Ascending aorta (tissue), 2 donors: ENCODE measurements at regions not wholly inside any gene's neighbourhood (a gene's known extent, or its start where the extent isn't known, plus 50 kb on each side); places are given as distances from the start of the nearest gene placed in this dataset.

ENCODE experiments used
- DNase-seq, 2 donors: peaks; one replicate each; pipeline ENCODE4 v3.0.0-alpha.2; 2019; ENCODE audit warnings: low spot score in 2 of 2
- H3K27ac ChIP-seq, 2 donors: fragments of 200-600 bp; sonication (generic); one replicate each; pipeline ENCODE4 v1.5.1; 2016 to 2017; ENCODE audit warnings: mild to moderate bottlenecking in 1 of 2
- H3K27me3 ChIP-seq: fragments of 200-600 bp; sonication (generic); one replicate; pipeline ENCODE4 v1.5.1; 2017
- H3K36me3 ChIP-seq, 2 donors: fragments of 200-600 bp; sonication (generic); one replicate each; pipeline ENCODE4 v1.5.1; 2016
- H3K4me1 ChIP-seq, 2 donors: fragments of 200-600 bp; sonication (generic); one replicate each; pipeline ENCODE4 v1.5.1; 2016 to 2017; ENCODE audit warnings: mild to moderate bottlenecking in 1 of 2
- H3K4me3 ChIP-seq, 2 donors: fragments of 200-600 bp; sonication (generic); one replicate each; pipeline ENCODE4 v1.5.1; 2016 to 2017; ENCODE audit warnings: mild to moderate bottlenecking in 1 of 2
- H3K9me3 ChIP-seq, 2 donors: fragments of 200-600 bp; sonication (generic); one replicate each; pipeline ENCODE4 v1.5.1; 2016
- intact Hi-C: fragments of 100-400 bp; cut with DNase I; formaldehyde crosslinking; loops from one replicate; pipeline ENCODE4 v1.15.1; 2023
- TF ChIP-seq, protein P1 (sequence below), 3 experiments: fragments of 200-600 bp in 2 of 3; fragments of 450-650 bp in 1 of 3; sonication (generic) in 2 of 3; IDR thresholded peaks; one replicate each; pipeline ENCODE4 v1.5.1; 2016 to 2019; ENCODE audit warnings: antibody characterized with exemption in 3 of 3, mild to moderate bottlenecking in 1 of 3, moderate library complexity in 1 of 3

- Histone ChIP-seq H3K27me3 (no peaks in the 10 kb centered on the region), H3K4me3 (no peak overlapping the region), H3K27ac (no peak overlapping the region), H3K4me1 (no peaks in the 10 kb centered on the region), H3K9me3 (no peaks in the 10 kb centered on the region), H3K36me3 (no peaks in the 10 kb centered on the region)
- intact Hi-C loops, result no loop called here
- no peak for DNase-seq
- TF ChIP-seq, protein P1, sequence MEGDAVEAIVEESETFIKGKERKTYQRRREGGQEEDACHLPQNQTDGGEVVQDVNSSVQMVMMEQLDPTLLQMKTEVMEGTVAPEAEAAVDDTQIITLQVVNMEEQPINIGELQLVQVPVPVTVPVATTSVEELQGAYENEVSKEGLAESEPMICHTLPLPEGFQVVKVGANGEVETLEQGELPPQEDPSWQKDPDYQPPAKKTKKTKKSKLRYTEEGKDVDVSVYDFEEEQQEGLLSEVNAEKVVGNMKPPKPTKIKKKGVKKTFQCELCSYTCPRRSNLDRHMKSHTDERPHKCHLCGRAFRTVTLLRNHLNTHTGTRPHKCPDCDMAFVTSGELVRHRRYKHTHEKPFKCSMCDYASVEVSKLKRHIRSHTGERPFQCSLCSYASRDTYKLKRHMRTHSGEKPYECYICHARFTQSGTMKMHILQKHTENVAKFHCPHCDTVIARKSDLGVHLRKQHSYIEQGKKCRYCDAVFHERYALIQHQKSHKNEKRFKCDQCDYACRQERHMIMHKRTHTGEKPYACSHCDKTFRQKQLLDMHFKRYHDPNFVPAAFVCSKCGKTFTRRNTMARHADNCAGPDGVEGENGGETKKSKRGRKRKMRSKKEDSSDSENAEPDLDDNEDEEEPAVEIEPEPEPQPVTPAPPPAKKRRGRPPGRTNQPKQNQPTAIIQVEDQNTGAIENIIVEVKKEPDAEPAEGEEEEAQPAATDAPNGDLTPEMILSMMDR (IDR thresholded peaks at IDR 0.05), result no peak
Observed at GRCh38 chr17:14006249-14006942, 62.9 kb upstream of the COX10 start.

DNA sequence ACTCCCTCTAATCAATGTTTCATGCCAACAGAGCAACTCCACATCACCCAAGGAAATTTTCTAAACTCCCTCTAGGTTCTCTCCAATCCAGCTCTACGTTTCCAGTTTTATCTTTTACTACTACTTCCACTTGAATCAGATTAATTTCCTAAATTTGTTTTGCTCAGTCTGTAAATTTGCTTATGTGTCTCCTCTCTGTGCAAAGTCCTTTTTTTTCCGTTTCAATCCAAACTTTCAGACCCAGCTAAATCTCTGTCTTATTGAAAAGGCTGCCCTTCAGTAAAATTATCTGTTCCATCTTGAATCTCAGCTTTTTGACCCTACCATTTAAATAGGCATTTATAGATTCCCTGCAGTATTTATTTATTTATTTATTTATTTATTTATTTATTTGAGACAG, 61.4 kb upstream of the COX10 start:
- DNase-seq, result no peak
- intact Hi-C loops, result no loop called here

GRCh38 chr17:14011036-14011692, 58.1 kb upstream of the COX10 start:
- Histone ChIP-seq H3K27ac (no peak overlapping the region), H3K4me3 (no peak overlapping the region), H3K27me3 (no peaks in the 10 kb centered on the region), H3K36me3 (no peaks in the 10 kb centered on the region), H3K4me1 (peaks cover 0 to 10% of the 10 kb centered on the region in 2 donors), H3K9me3 (no peaks in the 10 kb centered on the region)
- DNase-seq, result no peak
- TF ChIP-seq, protein P1 (IDR thresholded peaks at IDR 0.05), result no peak
- intact Hi-C loops, result loop anchor here (5.0 to 10.0 kb wide), 2 partner anchors 44 to 54 kb away; partner anchors contain the start of gene COX10

More for the DNA sequence above, 61.4 kb upstream of the COX10 start:
- TF ChIP-seq, protein P1 (IDR thresholded peaks at IDR 0.05), result no peak
- Histone ChIP-seq H3K36me3 (no peaks in the 10 kb centered on the region), H3K27me3 (no peaks in the 10 kb centered on the region), H3K9me3 (no peaks in the 10 kb centered on the region), H3K27ac (no peak overlapping the region), H3K4me3 (no peak overlapping the region), H3K4me1 (no peaks in the 10 kb centered on the region)

DNA sequence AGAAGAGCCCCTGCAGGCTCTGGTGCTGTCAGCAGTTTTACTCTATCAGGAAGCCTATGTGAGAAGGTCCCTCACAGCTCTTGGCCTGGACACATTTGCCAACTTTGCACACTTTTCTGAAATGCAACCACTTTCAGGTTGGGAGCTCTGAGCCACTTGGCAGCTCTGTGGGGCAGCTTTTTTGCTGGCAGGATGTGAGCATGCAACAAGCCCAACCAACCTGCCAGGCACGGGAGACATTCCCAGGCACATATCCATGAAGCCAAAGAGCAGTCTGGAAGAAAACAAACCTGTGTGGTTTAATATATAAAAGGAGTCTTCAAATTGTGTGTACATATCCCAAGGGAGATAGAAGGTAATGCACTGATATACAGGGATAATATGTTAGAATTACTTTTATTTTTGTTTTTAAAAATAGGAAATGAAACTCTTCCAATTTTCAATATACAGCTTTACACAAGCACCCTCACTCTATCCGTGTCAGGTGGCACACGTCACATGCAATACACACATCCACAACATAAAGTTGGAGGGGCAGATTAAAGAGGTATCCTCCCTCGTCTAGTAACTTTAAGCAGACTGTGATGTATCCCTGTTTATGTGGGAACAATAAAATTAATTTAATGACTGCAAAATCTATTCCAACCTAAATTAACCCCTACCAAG, 57.4 kb upstream of the COX10 start:
- TF ChIP-seq, protein P1 (IDR thresholded peaks at IDR 0.05), result no peak
- no peak overlapping the region for H3K4me3 ChIP-seq
- H3K9me3 ChIP-seq, result no peaks in the 10 kb centered on the region
- no peak for DNase-seq
- H3K27ac ChIP-seq, result no peak overlapping the region
- H3K4me1 ChIP-seq, result peaks cover 0 to 10% of the 10 kb centered on the region in 2 donors
- intact Hi-C loops, result loop anchor here (5.0 to 10.0 kb wide), 2 partner anchors 45 to 53 kb away; partner anchors contain the start of gene COX10
- H3K27me3 ChIP-seq, result no peaks in the 10 kb centered on the region
- no peaks in the 10 kb centered on the region for H3K36me3 ChIP-seq

DNA sequence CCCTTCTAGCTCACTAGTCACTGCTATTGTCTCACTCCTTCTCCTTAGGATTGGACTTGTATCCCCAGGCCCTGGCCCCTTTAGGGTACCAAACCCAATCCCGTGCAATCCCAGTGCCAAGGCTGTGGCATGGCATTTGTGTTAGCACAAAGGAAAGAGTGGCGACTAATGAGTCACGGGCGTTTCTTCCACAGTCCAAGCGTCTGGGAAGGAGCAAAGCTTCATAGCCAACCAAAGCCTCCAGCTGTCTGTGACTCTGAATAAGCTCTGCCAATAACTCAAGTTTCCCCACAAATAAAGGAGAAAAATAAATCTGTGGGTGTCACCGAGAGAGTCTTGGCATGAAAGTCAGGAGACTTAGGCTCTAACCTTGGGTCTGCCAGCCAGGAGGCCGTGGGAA, 54.6 kb upstream of the COX10 start:
- Histone ChIP-seq H3K9me3 (no peaks in the 10 kb centered on the region), H3K27me3 (no peaks in the 10 kb centered on the region), H3K27ac (peak overlapping the region; percentile 53 to 59), H3K4me1 (peaks cover 0 to 10% of the 10 kb centered on the region in 2 donors), H3K4me3 (peak overlapping the region; percentile 25 to 47), H3K36me3 (no peaks in the 10 kb centered on the region)
- intact Hi-C loops, result loop anchor here (5.0 to 10.0 kb wide), 2 partner anchors 47 to 50 kb away; partner anchors contain the start of gene COX10
- TF ChIP-seq, protein P1 (IDR thresholded peaks at IDR 0.05), result no peak
- peak in 1 of 2 donors; percentile 64 for DNase-seq
